DMS114 treated with DMSO at 0.1 percent for 48 hours (cell line): ENCODE measurements at regions not wholly inside any gene's neighbourhood (a gene's known extent, or its start where the extent isn't known, plus 50 kb on each side); places are given as distances from the start of the nearest gene placed in this dataset.

Source experiments
- DNase-seq: peaks from one replicate; lab custom pipeline; 2025; ENCODE audit not compliant: unreplicated experiment; lab: John Stamatoyannopoulos, UW

DNA sequence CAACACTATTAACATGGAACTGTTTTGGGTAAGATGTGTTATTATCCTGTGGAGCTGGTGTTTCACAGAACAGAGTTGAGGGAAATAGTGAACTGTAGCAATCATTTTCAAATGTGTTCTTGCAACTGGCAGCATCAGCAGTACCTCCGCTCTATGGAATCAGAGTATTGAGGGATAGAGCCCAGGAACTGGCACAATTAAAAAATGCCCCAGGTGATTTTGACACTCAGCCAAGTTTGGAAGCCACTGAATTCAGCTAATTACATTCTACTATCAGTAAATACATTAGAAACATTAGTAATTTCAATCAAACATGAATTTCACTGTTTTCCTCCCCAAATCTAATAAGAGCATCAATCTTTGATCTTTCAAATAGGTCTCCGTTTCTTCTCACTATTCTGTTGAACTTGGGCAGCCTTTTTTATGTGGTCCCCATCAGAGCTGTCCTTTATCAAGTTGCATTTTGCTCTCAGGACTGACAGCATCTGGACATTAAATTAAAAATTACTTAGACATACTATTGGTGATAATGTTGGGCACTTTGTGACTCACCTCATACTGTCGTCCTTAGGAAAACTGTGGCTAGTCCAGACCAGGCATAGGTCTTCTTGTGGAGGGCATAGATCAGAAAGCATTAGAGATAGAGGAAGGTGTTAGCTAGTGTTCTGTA lies 251.5 kb downstream of the DHX35 start:
- no peak for DNase-seq

DNA sequence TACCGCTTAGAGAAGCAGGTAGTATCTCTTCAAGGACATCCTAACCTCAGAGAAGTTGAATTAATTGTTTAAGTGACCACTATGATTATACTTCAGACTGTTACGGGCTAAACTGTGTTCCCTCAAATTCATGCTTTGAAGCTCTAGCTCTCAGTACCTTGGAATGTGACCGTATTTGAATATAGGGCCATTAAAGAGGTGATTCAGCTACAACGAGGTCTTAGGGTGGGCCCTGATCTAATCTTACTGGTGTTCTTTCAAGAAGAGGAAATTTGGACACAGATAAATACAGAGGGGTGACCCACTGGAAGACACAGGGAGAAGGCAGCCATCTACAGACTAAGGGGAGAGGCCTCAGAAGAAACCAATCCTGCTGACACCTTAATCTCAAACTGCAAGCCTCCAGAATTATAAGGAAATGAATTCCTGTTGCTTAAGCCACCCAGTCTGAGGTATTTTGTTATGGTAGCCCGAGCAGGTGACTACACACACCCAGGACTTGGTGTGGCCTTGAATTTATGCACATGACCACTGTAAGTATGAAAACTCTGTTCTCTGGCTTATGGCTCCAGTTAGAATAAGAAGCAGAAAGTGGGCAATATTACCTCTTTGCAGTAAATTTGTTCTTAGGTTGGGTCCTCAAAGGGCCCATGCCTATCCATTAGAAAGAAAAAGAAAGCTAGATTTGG lies 249.1 kb downstream of the DHX35 start:
- DNase-seq = no peak

DNA sequence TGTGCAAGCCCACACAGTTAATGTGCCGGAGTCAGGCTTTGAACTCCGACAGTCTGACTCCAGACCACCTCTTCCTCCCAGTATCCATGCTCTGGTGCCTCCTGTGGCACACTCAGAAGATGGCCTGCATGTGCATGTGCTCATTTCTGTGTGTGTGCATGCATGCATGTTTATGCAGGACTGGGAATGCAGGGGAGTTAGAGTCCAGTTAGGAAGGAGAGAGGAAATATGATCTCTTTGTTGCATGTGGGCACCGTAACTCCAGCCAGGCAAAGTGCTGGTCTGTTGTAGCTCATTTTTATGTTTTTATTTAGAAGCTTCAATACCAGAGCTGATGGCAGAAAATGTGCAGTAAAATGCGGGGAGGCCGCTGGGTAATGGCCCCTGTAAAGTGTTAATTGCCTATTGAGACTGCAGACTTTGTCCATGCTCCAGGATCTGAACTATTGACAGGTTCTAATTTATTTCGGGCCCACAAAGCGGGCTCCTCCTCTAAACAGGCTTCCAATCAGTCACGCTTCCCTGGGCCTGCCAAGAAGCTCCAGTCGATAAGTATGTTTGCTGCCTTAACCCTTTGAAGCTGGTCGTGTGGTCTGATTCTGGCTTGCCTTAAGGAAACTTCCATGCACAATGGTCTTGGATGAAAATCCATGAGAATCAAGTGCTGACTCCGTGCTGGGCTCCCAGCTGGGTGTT lies 248.3 kb downstream of the DHX35 start:
- no peak for DNase-seq

DNA sequence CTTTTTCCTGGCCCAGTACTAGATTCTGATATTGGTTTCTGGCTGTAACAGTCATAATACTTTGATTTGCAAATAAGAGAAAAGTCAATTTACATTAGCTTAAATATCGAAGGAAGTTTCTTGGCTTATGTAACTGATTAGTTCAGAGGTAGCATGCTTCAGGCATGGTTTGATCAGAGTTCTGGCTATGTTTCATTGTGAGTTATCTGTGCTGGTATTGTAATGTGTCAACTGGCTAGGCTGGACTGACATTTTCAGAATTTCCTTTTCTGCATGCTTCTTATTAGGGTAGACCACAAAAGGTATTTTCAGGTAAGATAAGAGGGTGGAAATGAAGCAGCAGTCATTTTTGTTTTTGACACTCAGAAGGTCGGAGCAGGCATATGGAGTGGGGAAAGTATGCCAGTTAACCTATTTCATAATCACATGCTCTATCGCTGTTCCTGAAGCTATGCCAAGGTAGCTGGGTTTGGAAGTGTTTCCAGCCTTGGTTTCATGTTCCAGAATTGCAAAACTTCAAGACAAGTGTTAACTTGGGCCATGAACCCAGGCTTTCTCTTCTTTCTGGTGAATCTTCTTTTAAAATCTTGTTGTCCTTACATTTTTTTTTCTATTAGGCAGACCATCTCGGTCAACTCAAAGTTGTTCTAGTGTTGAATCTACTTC lies 244.9 kb downstream of the DHX35 start:
- no peak for DNase-seq

DNA sequence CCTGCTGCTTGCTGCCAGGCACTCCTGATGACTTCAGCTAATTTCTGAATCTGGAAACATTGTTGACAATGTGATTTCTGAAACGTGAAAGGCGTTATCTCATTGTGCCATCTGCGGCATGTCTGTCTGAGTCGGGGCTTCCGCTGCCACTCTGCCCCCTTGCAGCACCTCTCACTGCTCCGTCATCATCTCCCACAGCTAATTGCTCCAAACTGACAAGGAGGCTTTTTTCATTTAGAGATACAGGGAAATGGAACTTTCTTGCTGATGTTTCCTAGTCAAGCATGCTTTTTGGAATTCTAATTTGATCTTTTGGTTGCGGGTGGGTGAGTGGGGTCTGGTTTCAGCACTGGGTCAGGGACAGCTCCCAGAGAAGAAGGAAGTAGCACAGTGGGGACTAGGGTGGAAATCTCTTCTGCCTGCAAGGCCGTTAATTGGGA lies 233.5 kb downstream of the DHX35 start:
- DNase-seq = no peak

DNA sequence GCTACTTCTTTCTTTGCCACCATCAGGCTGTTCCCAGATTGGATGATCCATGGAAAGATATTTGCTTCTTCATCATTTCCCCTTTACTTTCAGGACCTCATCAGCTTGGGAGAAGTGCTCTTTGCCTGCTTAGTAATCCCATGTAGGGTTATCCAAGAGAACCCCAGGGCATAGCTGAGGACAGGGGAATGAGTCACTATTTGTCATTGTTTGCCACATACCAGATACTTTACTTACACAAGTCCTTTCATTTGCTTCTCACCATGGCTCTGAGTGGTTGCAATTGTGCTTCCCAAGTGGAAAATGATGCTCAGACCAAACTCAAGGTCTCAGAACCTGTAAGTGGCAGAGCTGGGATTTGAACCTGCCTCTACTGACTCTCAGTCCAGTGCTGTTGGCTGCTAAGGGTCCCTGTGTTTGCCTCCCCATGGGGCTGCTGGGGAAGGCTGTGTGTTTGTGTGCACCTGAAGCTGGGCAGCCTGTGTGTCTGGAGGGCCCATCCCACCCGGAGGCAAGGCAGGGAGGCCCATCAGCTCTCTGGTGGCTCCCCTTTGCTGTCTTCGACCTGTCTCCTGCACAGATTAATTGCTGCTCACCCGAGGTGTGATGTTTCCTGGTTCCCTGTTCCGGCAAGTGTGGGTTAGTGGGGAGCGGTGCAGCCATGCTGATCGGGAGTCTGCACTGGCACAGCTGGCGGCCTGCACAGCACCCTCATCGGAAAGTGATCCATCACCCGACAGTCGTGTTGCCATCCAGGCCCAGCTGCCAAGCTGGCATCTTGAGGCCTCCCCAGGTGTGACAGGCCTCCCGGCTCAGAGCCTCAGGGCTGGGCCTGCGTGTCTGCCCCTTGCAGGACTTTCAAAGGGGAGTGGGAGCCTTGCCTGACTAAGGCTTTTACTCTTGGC lies 228.8 kb downstream of the DHX35 start:
- DNase-seq = no peak

DNA sequence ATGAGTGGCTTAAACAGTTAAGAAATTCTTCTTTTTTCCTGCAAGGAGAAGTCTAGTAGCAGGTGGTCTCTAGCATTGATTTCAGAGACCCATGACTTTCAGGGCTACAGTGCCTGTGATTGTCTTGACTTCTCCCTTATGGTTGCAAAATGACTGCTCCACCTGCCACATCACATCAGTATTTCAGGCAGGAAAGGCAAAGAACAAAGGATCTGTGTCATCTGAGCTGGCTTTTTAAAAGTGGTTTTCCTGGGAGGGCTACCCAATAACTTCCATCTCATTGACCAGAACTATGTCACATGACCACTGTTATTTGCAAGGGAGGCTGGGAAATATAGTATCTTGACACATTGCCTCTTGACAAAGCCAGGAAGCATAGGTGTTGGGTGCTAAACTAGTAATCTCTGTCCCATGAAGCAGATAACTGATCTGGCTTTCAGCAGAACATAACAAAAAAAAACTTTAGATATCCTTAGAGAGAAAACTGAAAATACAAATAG lies 226.2 kb downstream of the DHX35 start:
- DNase-seq = no peak

DNA sequence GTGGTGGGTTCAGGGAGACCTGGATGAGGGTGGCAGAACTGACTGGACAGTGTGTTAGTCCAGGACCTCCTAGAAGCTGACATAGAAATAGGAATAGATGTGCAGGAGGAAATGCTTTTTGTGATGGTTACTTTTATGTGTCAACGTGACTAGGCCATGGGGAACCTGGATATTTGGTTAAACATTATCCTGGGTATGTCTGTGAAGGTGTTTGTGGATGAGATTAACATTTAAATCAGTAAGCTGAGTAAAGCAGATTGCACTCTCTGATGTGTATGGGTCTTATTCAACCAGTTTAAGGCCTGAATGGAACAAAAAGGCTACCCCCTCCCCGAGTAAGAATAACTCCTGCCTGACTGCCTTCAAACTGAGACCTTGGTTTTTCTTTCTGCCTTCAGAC lies 219.3 kb downstream of the DHX35 start:
- DNase-seq = no peak

DNA sequence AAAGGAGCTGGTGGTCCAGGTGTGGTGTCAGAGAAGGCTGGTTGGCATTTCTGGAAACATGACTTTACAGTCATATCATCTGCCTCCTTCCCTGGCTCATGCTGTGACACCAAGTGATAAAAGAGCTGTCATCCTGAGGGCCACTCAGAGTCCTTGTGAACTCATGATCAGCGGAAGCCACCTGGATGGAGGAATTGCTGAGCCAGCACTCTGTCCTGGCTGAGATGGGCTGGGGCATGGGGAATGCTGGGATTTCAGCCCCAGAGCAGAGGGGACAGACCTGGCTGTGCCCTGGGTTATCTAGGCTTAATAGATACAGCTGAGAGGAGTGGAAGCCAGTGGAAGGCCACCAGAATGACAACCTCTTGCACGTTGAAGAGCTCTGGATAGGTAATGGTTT lies 214.3 kb downstream of the DHX35 start:
- no peak for DNase-seq

DNA sequence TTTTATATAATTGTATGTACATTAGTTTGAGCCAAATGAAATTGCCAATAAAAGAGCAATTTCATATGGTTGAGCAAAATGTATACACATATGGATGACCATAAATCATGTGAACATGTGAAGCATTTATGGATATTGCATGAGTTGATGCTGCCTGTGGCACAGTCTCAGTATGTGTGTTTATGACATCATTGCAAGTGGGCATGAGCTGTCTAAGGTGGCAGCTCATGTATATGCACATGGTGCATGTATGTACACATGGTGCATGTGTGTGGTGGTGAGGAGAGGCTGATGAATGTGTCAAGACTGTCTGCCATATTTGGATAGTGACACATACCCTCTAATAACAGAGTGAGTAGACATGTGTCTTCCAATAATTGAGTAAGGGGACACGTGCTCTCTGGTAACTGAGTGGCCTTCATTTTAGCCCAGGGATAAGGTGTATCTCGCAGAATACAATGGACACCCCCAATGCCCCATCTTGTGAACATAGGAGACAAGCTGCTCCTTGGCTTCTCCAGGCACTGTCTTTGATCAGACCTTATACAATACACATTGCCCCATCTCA lies 208.8 kb downstream of the DHX35 start:
- no peak for DNase-seq

DNA sequence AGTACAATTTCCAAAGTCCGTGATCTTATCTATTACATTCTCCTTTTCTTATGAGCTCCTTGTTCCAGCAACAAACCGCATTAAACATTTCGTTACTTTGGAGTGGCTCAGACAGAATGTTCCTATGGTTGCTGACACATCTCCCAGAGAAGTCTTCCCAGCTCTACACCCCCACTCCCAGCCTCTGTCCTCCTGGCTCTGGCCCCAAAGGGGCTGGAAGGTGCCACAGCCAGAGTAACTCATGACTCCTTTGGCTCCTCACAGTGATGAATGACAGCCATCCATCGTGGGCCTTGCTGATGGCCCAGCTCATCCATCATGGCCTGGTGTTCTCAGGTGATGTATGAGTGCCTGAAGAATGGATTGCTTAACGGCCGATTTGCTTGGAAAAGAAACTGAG lies 203.0 kb downstream of the DHX35 start:
- no peak for DNase-seq

DNA sequence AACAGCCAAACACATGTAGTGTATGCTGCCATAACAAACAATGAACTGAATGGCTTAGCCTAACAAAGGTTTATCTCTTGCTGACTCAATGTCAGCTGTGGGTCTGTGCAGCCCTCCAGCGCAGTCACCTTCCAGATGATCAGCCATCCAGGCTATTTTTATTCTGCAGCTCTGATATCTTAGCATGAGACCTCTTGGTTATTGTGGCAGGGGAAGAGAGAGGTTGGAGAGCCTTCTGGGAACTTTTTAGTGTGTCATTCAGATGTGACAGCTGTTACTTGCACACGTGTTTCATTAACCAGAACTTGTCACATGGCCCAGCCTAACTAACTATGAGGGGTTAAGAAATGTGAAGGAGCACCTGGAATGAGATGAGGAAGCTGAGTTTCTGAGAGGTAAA lies 202.5 kb downstream of the DHX35 start:
- DNase-seq = no peak

DNA sequence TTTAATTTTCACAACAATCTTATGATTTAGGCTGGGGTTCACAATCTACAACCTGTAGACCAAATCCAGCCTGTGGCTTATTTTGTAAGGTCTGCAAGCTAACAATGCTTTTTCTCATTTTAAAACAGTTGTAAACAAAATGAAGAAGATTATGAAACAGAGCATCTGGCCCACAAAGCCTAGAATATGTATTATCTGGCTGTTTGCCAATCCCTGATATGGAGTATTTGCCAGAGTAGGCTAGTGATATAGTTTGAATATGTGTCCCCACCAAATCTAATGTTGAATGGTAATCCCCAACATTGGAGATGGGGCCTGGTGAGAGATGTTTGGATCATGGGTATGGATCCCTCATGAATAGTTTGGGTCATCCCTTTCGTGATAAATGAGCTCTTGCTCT lies 201.8 kb downstream of the DHX35 start:
- DNase-seq = no peak

DNA sequence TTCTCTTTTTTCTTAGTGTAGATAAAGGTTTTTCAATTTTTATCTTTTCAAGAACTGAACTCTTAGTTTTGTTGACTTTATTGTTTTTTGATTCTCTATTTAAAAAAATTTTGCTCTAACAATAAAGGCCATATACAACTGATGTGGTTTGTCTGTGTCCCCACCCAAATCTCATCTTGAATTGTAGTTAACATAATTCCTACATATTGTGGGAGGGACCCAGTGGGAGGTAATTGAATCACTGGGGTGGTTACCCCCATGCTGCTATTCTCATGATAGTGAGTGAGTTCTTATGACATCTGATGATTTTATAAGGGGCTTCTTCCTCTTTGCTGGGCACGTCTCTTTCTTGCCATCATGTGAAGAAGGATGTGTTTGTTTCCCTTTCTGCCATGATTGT lies 199.8 kb downstream of the DHX35 start:
- no peak for DNase-seq

DNA sequence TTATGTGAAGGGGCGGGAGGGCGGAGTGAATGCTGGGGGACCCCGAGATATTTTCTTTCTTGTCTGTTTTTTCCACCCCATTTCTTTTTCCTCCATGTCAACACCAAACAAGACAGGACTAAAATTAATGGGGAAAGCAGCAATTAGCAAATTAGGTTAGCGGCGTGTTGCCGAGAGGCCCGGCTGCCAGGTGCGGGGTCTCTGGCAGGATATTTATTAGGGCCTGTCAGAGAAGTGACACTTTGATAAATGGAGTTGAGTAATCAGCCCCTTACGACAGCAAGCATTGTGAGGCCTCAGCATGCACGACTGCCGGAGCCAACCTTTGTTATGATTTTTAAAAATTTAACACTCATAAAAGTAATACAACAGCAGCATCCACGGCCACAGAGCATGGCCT lies 193.8 kb downstream of the DHX35 start:
- no peak for DNase-seq

DNA sequence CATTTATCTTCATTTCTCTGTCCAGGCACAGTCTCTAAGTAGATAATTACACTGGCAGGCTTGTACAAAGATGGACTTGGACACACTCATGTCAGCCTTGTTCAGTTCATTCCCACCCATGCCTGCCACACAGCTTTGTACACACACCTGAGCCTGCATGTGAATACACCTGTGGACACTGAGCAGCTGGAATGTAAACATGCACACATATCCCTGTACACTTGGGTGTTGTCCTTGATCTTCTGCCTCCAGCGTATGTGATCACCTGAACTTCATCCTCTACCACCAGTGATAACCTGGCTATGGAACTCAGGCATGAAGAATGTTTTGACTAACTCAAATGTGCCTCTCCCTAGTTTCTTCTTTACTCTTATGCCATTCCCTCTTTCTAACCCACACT lies 190.6 kb downstream of the DHX35 start:
- DNase-seq = no peak

DNA sequence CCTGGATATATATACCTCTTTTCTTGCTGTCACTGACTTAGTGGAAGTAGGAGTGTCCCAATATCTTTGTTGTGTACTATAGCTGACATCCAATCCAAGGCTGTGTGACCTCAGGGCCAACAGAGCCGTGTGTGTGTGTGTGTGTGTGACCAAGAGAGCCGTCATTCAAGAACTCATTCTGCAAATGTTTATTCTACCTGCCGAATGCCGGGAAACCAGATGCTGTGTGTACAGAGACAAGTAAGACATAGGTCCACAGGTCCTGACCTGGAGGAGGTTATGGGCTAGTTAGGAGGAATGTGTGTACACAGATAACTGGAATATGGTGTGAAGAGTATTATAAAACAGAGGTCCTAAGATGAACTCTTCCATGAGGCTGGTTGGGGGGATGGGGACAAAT lies 190.0 kb downstream of the DHX35 start:
- no peak for DNase-seq

DNA sequence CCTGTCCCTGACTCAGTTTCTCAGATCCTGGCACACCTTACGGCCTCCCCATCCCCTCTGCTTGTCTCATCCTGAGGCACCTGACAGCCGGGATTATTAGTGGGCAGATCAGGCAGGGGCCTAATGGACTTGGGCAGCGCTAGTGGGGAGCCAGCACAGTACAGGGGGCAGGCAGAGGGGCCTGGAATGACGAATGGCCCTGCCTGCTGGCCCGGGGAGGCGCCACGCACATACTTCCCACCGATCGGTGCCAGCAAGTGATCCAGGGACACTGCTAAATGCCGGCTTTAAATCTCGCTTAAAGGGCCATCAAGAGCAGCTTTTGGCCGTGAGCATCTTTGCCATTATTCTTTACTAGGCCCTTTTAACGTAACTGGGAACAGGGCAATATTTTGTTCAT lies 188.4 kb downstream of the DHX35 start:
- DNase-seq = no peak

DNA sequence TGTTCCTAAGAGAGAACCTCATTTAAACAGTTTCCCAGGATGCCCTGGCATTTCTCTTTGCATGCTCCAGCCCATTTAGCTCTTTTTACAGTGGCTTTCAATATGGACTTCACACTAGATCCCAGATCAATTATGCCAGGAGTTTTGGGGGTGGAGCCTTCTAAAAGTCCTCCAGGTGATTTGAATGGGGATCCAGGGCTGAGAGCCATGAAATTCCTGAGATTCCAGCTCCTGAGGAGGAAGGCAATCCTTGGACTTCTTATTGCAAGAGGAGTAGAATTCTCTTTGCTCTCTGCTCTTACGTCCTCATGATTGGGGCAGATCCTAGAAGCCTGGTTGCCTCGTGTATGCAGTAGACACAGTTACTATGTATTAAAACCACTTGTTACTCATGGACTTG lies 184.2 kb downstream of the DHX35 start:
- no peak for DNase-seq

DNA sequence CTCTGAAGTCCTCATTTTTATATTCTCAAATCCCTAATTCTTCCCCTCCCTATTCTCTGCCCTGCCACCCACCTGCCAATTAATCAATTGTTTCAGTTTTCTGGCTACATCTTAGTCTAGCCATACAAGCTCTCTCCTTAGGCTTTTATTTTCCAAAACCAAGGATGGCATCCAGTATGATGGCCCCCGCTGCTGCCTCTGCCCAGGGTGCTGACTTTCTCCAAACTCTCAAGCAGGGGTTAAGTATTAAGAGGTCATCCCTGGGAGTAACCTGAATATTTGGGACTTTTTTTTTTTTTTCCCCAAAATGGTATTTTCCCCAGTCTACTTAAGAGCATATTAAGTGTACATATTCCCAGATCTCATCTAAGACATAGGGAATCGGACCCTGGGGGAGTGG lies 183.8 kb downstream of the DHX35 start:
- no peak for DNase-seq
